GM19463 (cell line): ENCODE measurements at regions not wholly inside any gene's neighbourhood (a gene's known extent, or its start where the extent isn't known, plus 50 kb on each side); places are given as distances from the start of the nearest gene placed in this dataset.
"Not testable (repeated sequence)": the region's sequence is repeated elsewhere in the genome, so short reads cannot be mapped to it uniquely, and the experiment has no call there.

Experiments
- ATAC-seq: cut with Tn5 transposase; IDR thresholded peaks from one replicate; pipeline ENCODE4 v1.9.1; 2021; ENCODE audit warnings: mild to moderate bottlenecking, moderate library complexity; ENCODE audit not compliant: unreplicated experiment

- not testable (repeated sequence) for ATAC-seq
Observed at GRCh38 chr9:103237571-103238109, 242.5 kb downstream of the CYLC2 start.

GRCh38 chr9:103242025-103242424 lies 246.9 kb downstream of the CYLC2 start:
- no peak for ATAC-seq

DNA sequence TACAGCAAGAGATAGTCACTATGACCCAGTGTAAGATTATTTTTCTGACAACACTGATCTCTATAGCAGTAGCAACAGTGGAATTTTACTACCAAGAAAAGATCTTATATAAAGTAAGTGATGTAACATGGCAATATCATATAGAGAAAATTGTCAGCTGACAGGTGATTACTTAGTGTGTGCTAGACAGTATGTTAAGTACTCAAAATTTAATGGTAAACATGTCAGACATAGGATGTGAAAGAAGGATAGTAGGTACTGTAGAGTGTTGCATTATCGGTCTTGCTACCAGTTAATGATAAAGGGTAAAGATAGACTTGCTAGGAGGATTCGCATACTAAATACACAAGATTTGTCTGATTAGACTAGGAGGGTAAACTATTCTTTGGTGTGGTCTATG lies 247.4 kb downstream of the CYLC2 start:
- no peak for ATAC-seq

DNA sequence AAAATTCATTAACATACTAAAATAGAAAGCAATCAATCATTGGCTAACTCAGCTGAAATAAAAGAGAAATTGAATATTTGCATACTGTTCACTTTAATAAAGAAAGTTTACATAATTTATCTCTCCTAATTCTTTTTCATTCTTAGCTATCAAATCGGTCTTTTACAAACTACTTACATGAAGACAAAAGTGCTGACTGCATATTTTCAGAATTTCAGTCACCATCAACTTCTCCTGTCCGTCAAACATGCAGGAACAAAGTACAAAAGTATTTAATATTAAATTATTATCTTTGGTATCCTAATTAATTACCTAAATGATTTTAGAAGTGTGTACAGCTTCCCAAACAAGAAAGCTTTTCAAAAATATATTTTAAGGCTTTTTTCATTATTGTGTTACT lies 248.4 kb downstream of the CYLC2 start:
- no peak for ATAC-seq

DNA sequence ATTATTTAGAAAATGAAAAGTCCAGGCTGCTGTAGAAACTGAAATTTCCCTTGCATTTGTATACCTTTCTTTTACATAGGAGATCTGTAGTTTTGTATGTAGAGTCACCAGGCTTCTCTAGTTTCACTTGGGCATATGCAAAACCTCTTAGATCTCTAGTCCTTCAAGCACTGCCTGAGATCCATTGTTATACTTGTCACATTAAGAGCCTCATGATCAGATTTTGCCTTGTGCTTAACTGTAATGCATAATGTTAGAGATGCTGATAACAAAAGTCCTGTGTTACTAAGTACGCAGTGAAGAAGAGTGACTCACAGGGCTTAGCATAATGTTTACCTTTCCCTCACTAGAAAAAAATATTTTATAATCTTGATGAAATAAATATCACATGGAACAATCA lies 250.2 kb downstream of the CYLC2 start:
- ATAC-seq: no peak

- ATAC-seq: no peak
Observed at GRCh38 chr9:103261951-103262350, 266.8 kb downstream of the CYLC2 start.

GRCh38 chr9:103266064-103266463 lies 270.9 kb downstream of the CYLC2 start:
- no peak for ATAC-seq

DNA sequence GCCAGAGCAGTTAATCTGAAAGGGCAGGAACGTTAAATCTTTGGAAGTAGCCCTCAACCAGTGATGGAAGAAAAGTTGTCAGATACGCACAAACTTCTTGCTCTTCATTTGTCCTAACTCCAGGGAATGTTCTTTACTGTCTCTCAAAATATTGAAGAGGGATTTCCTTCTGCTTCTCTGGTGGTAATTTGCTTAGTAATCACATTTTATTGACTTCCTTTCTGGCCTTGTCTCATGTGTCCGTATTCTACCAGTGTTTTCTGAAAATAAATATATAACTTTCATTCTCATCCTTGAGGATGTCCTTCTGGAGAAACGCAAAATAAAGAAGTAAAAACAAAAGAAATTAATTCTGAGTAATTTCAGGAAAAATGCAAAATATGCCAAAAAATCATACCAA lies 282.1 kb downstream of the CYLC2 start:
- no peak for ATAC-seq

- ATAC-seq: no peak
Observed at GRCh38 chr9:103281126-103281525, 286.0 kb downstream of the CYLC2 start.

DNA sequence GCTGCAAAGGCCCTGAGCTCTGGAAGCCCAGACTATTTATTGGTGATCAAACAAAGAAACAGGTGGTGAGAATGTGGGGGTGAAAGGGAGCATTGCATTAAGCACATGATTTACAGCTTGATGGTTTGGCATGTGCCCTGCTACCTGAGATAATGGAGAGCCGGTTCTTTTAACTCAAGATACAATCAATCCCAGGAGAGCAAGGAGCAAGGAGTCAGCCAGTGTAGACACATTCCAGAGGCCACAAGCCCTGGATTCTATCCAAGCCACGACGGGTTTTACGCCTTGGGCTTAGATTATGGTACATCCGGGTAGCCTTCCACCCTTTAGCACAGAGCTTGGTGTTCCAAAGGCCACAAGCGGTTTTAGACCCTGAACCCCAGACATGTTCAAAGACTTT lies 292.2 kb downstream of the CYLC2 start:
- no peak for ATAC-seq

GRCh38 chr9:103296189-103296588 lies 301.1 kb downstream of the CYLC2 start:
- ATAC-seq: no peak

- no peak for ATAC-seq
Observed at GRCh38 chr9:103301051-103301450, 305.9 kb downstream of the CYLC2 start.

DNA sequence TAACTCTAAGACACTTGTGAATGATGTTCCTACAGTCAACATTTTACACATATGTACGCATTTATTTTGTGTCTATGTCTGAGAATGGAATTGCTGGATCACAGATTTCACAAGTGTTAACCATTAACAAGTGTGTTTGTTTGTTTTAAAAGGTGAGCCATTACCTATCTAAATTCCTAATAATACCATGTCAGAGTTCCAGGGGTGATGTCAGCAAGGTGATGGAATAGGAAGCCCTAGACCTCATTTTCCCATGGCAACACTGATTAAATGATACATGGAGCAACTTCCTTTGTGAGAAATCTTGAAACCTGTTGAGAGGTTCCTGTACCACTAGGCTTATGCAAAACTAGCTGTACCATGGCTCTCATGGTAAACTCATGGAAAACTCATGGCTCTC lies 309.7 kb downstream of the CYLC2 start:
- no peak for ATAC-seq

- ATAC-seq: no peak
Observed at GRCh38 chr9:103319979-103320378, 324.8 kb downstream of the CYLC2 start.

DNA sequence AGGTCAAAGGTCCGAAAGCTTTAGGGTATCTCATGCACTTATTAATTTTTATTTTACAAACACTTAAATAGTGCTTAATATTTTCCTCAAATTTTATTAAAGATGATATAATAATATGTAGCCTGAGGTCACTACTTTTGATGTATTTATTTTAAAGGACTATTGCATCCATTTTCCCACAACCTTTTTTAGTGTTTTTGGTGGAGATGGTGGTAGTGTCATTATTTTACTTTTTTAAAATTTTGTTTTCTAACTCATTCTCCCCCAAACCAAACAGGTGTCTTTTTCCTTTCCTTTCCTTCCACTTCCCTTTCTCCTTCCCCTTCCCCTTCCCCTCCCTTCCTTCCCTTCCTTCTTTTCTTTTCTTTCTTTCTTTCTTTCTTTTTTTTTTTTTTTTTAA lies 328.6 kb downstream of the CYLC2 start:
- ATAC-seq: no peak

DNA sequence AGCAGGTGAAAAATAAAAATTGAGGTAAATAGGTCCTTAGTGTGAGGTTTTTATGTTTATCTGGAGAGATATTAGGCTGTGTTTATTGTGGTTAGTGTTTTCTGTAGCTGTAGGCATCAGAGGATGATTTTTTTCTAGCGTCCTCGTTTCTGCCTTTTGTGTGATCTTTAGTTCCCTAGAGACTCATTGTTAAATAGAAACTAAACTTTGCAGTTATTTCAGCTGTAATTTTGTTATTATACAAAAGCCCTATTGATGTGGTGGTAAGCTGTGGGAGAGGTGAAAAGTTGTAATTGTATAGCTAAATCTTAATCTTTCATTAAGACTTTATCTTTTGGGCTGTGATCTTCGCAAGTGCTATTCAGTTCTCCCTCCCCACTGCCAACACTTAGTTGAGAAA lies 340.3 kb downstream of the CYLC2 start:
- no peak for ATAC-seq

- no peak for ATAC-seq
Observed at GRCh38 chr9:103355000-103355399, 359.9 kb downstream of the CYLC2 start.

- not testable (repeated sequence) for ATAC-seq
Observed at GRCh38 chr9:103357980-103358379, 362.8 kb downstream of the CYLC2 start.

DNA sequence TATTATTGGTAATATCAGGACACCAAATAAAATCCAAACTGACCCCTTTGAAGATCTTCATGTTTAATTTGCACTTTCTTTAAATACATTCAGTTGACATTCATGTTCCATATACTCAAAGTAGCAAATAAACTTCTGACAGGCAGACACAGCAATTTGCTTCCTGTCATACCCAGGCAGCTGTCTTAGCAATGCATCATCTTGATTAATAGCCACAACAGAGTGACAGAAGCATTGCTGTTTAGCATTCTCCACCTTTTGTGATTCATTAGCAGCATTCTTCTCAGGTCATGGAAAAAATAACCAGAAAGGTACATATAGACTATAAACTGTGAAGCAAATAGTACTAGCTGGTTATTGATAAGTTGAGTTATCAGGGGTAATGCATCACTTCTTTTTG lies 366.8 kb downstream of the CYLC2 start:
- no peak for ATAC-seq

DNA sequence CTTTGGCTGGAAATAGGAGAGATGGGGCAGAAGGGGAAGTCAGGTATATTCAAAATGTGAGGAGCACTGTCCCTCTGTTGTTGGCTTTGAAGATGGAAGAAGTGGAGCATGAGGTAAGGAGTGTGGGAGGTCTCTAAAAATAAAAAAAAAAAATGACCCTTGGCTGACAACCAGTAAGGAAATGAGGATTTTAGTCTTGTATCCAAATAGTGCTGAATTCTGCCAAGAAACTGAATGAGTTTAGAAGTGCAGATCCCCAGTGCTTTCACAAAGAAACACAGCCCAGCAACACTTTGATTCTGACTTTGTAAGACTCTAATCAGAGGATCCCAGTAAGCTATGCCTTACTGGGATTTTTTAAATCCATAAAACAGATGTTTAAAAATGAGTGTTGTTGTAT lies 367.9 kb downstream of the CYLC2 start:
- ATAC-seq: no peak

DNA sequence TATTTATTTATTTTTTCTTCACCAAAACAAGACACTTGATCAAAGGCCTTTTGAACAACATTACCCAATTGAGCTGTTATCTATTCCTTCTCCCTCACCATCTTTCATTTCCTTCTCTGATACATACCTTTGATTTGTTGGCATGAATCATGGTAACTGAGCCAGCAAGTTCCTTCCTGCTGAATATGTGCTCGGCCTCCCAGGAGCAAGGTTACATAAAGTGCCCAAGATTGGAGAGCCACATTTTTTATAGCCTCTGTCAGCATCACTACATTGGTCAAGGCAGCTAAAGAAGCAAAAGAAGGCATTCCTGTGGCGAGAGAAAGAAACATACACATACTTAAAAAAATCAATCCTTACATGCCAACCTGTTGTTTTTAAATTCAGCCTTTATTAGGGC lies 369.6 kb downstream of the CYLC2 start:
- no peak for ATAC-seq

DNA sequence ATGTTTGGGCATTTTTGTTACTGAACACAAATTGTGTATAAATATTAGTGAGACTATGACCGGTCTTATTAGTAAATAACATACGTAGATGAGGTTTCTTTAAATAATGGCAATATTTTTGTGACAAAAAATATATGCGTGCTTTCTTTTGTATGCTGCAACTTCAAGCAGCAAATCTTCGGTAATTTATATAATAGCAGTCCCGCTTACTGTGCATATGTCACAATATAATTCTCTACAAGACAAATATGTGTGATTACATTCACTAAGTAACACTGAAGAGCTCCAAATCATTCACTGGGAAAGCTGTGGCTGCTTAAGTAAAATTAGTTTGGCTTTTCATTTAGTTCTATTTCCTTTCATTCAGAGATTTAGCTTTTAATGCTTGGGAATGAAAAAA lies 376.0 kb downstream of the CYLC2 start:
- ATAC-seq: no peak

DNA sequence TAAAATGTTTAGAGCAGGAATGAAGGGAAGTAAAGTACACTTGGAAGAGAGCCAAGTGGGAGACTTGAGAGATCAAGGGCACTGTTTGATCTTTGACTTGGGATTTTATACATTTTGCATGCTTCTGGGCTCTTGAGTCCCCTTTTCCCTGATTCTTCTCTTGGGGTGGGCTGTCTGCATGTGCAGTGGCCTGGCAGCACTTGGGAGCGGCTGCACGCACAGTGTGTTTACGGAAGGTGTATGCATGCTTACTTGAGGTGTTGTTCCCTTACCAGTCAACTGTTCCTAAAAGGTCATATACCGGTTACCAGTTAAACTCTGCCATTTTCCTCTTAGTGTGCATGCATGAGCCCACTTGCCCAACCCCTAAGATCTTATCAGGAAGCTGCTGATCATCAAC lies 377.7 kb downstream of the CYLC2 start:
- no peak for ATAC-seq

DNA sequence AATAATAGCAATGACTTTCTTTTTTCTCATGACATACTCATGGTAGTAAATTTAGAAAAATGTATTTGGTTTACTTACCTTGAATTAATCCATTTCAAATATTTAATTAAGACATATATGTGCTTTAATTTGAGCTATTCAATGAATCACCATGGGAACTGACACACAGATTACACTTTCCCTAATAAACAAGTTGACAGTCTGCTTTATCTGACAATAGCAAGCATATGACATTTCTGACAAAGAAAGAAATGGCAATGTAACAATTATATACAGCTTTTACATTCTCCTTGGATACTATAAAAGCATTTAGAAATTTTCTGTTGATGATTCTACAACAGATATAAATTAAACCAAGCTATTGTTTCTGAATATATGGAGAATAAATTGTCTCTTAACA lies 382.5 kb downstream of the CYLC2 start:
- ATAC-seq: no peak
